CD14-positive monocyte (primary cell): ENCODE measurements at regions not wholly inside any gene's neighbourhood (a gene's known extent, or its start where the extent isn't known, plus 50 kb on each side); places are given as distances from the start of the nearest gene placed in this dataset.

Experiments used
- DNase-seq, 3 donors: peaks; one replicate each; pipeline ENCODE4 v3.0.0-alpha.2; 2011 to 2022
- H2AFZ ChIP-seq: 2 replicates; pipeline ENCODE4 v1.6.0; 2012; ENCODE audit warnings: mild to moderate bottlenecking, low read depth, low read length, inconsistent platforms; ENCODE audit not compliant: insufficient read depth, poor library complexity, severe bottlenecking
- H3K27ac ChIP-seq, 2 donors: 1 replicate in 1 of 2; 2 replicates in 1 of 2; pipeline ENCODE4 v1.5.1; 2012 to 2013; ENCODE audit warnings: low read length in 2 of 2, control low read depth in 1 of 2, inconsistent platforms in 1 of 2, low read depth in 1 of 2, mild to moderate bottlenecking in 1 of 2
- H3K27me3 ChIP-seq, 2 donors: one replicate each; pipeline versions ENCODE4 v1.6.0 to v1.6.1; 2011 to 2013; ENCODE audit warnings: low read length in 2 of 2; ENCODE audit not compliant: control insufficient read depth in 2 of 2, insufficient read depth in 2 of 2
- H3K36me3 ChIP-seq, 2 donors: replicated peaks in 1 of 2; 1 replicate in 1 of 2; 2 replicates in 1 of 2; pipeline versions ENCODE4 v1.5.1 to v1.6.1; 2012 to 2013; ENCODE audit warnings: low read length in 2 of 2, control low read depth in 1 of 2, inconsistent platforms in 1 of 2, mild to moderate bottlenecking in 1 of 2; ENCODE audit not compliant: insufficient read depth in 2 of 2, control insufficient read depth in 1 of 2
- H3K4me1 ChIP-seq, 2 donors: 1 replicate in 1 of 2; 2 replicates in 1 of 2; pipeline versions ENCODE4 v1.5.1 to v1.6.1; 2012 to 2013; ENCODE audit warnings: low read length in 2 of 2, control low read depth in 1 of 2, inconsistent platforms in 1 of 2, mild to moderate bottlenecking in 1 of 2, moderate library complexity in 1 of 2; ENCODE audit not compliant: insufficient read depth in 2 of 2, control insufficient read depth in 1 of 2
- H3K4me2 ChIP-seq: replicated peaks from 2 replicates; pipeline ENCODE3; 2012; ENCODE audit warnings: low read length, moderate library complexity, mild to moderate bottlenecking; ENCODE audit not compliant: poor library complexity, severe bottlenecking; ENCODE audit errors: extremely low read depth
- H3K4me3 ChIP-seq, 3 experiments: fragments of 200-600 bp in 1 of 3; sonication (generic) in 1 of 3; replicated peaks in 1 of 3; 1 replicate in 2 of 3; 2 replicates in 1 of 3; pipeline ENCODE4 v1.5.1; 2011 to 2013; ENCODE audit warnings: low read length in 3 of 3, mild to moderate bottlenecking in 3 of 3, control low read depth in 2 of 3, low read depth in 2 of 3, inconsistent platforms in 1 of 3, moderate library complexity in 1 of 3
- H3K79me2 ChIP-seq: 2 replicates; pipeline ENCODE4 v1.6.0; 2012; ENCODE audit warnings: mild to moderate bottlenecking, control low read depth, inconsistent platforms, low read length, moderate library complexity; ENCODE audit not compliant: insufficient read depth
- H3K9ac ChIP-seq: 2 replicates; pipeline ENCODE4 v1.6.0; 2017; ENCODE audit warnings: low read length, mild to moderate bottlenecking; ENCODE audit not compliant: insufficient read depth, poor library complexity, severe bottlenecking
- H3K9me3 ChIP-seq, 2 donors: replicated peaks in 1 of 2; 1 replicate in 1 of 2; 2 replicates in 1 of 2; pipeline versions ENCODE4 v1.5.1 to v1.6.1; 2012 to 2013; ENCODE audit warnings: low read length in 2 of 2, control low read depth in 1 of 2; ENCODE audit not compliant: control insufficient read depth in 1 of 2, insufficient read depth in 1 of 2
- H4K20me1 ChIP-seq: 2 replicates; pipeline ENCODE4 v1.6.0; 2012; ENCODE audit warnings: mild to moderate bottlenecking, low read length, control low read depth, moderate library complexity; ENCODE audit not compliant: insufficient read depth
- H3K27ac Mint-ChIP-seq, 7 donors: one replicate each; pipeline ENCODE4 v1.8.0; 2020; ENCODE audit warnings: mild to moderate bottlenecking in 7 of 7, mixed read lengths in 7 of 7, moderate library complexity in 6 of 7, inconsistent platforms in 2 of 7
- H3K27me3 Mint-ChIP-seq, 3 donors: one replicate each; pipeline ENCODE4 v1.8.0; 2021 to 2022; ENCODE audit warnings: low read depth in 3 of 3, mild to moderate bottlenecking in 3 of 3, mixed read lengths in 3 of 3, moderate library complexity in 3 of 3, inconsistent platforms in 1 of 3
- H3K36me3 Mint-ChIP-seq, 2 donors: one replicate each; pipeline ENCODE4 v1.8.0; 2020; ENCODE audit warnings: mixed read lengths in 2 of 2, inconsistent platforms in 1 of 2, mild to moderate bottlenecking in 1 of 2
- H3K4me1 Mint-ChIP-seq: one replicate; pipeline ENCODE4 v1.8.0; 2020; ENCODE audit warnings: mild to moderate bottlenecking, mixed read lengths
- H3K4me3 Mint-ChIP-seq, 2 donors: one replicate each; pipeline ENCODE4 v1.8.0; 2020; ENCODE audit warnings: mild to moderate bottlenecking in 2 of 2, mixed read lengths in 2 of 2, moderate library complexity in 1 of 2
- H3K9me3 Mint-ChIP-seq, 7 donors: one replicate each; pipeline ENCODE4 v1.8.0; 2020 to 2022; ENCODE audit warnings: mixed read lengths in 7 of 7, mild to moderate bottlenecking in 6 of 7, moderate library complexity in 6 of 7, inconsistent platforms in 2 of 7
- WGBS: methylation state at CpG from one replicate; pipeline ENCODE4 v1.1.5; 2013; ENCODE audit warnings: missing lambda C conversion rate; ENCODE audit not compliant: insufficient coverage; 5-methylcytosine and 5-hydroxymethylcytosine counted together
- intact Hi-C, 2 donors: fragments of 100-400 bp; cut with micrococcal nuclease; formaldehyde crosslinking; loops; one replicate each; pipeline versions ENCODE4 v1.15.0 to v1.15.1; 2023
- TF ChIP-seq, protein P1 (sequence below): fragments of 200-600 bp; IDR thresholded peaks from one replicate; pipeline ENCODE4 v1.8.0; 2022; ENCODE audit warnings: antibody characterized with exemption, mild to moderate bottlenecking

DNA sequence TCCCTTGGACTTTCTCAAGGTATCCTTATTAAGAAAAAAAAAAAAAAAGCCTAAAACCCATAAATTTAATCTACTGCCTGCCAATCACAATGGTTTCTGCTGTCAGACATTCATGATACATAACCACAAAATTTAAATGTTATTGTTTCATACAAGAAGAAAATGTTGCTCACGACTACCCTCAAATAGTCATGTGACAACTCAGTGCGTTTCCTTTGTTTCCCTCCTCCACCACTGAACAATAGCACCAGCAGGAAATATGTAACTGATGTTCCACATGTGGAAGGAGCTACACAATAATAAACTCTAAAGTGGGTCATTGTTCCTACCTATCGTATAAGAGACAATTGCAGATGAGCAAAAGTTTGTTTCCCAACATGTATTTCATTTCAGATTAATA is 244.1 kb upstream of the EDNRA start:
- H3K4me1 ChIP-seq = no peaks in the 10 kb centered on the region
- H3K36me3 Mint-ChIP-seq = no peaks in the 10 kb centered on the region
- TF ChIP-seq, protein P1, sequence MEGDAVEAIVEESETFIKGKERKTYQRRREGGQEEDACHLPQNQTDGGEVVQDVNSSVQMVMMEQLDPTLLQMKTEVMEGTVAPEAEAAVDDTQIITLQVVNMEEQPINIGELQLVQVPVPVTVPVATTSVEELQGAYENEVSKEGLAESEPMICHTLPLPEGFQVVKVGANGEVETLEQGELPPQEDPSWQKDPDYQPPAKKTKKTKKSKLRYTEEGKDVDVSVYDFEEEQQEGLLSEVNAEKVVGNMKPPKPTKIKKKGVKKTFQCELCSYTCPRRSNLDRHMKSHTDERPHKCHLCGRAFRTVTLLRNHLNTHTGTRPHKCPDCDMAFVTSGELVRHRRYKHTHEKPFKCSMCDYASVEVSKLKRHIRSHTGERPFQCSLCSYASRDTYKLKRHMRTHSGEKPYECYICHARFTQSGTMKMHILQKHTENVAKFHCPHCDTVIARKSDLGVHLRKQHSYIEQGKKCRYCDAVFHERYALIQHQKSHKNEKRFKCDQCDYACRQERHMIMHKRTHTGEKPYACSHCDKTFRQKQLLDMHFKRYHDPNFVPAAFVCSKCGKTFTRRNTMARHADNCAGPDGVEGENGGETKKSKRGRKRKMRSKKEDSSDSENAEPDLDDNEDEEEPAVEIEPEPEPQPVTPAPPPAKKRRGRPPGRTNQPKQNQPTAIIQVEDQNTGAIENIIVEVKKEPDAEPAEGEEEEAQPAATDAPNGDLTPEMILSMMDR = no peak
- H3K4me1 Mint-ChIP-seq = no peaks in the 10 kb centered on the region
- DNase-seq = no peak
- no peak overlapping the region for H3K4me3 Mint-ChIP-seq
- H3K4me3 ChIP-seq = no peak overlapping the region
- H3K27ac Mint-ChIP-seq = no peak overlapping the region
- no peaks in the 10 kb centered on the region for H3K27me3 Mint-ChIP-seq
- H3K9ac ChIP-seq = no peak overlapping the region
- no peak overlapping the region for H2AFZ ChIP-seq
- H3K79me2 ChIP-seq = no peaks in the 10 kb centered on the region
- no peak overlapping the region for H3K27ac ChIP-seq
- no peaks in the 10 kb centered on the region for H4K20me1 ChIP-seq
- H3K36me3 ChIP-seq = no peaks in the 10 kb centered on the region
- intact Hi-C loops = no loop called here
- H3K9me3 Mint-ChIP-seq = peaks cover 0 to 3% (median 0%) of the 10 kb centered on the region in 7 donors
- no peaks in the 10 kb centered on the region for H3K27me3 ChIP-seq
- H3K9me3 ChIP-seq = no peaks in the 10 kb centered on the region
- H3K4me2 ChIP-seq = no peak overlapping the region
- no CpG with 5 or more reads among the region's 3 CpGs for WGBS

DNA sequence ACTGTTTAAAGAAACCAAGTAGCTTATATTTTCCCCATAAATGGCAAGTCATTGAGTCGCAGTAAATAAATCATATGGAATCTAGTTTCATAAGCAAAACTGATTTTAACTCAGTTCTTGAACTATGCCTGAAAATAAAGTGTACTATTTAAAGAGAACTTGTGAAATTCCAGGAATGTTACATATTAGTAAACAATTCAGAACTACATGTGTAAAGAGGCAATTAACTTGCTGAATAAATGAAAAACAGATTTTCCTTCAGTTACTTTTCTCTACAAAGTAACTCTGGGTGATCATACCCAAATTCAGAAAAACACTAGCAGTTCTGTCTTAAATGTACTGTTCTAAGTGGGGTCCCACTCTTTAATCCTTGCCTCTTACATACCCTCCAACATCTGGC is 236.1 kb upstream of the EDNRA start:
- no peaks in the 10 kb centered on the region for H4K20me1 ChIP-seq
- no peaks in the 10 kb centered on the region for H3K36me3 Mint-ChIP-seq
- no peaks in the 10 kb centered on the region for H3K9me3 ChIP-seq
- peaks cover 0 to 2% (median 0%) of the 10 kb centered on the region in 3 donors for H3K27me3 Mint-ChIP-seq
- H3K4me3 Mint-ChIP-seq = no peak overlapping the region
- no peak overlapping the region for H3K27ac ChIP-seq
- no CpG with 5 or more reads among the region's 1 CpG for WGBS
- intact Hi-C loops = no loop called here
- H3K4me1 Mint-ChIP-seq = no peaks in the 10 kb centered on the region
- H3K9ac ChIP-seq = no peak overlapping the region
- no peak overlapping the region for H3K4me2 ChIP-seq
- H3K4me3 ChIP-seq = no peak overlapping the region
- no peak overlapping the region for H3K27ac Mint-ChIP-seq
- no peak overlapping the region for H2AFZ ChIP-seq
- H3K4me1 ChIP-seq = no peaks in the 10 kb centered on the region
- no peak for DNase-seq
- no peaks in the 10 kb centered on the region for H3K79me2 ChIP-seq
- H3K36me3 ChIP-seq = no peaks in the 10 kb centered on the region
- no peaks in the 10 kb centered on the region for H3K27me3 ChIP-seq
- TF ChIP-seq, protein P1 = no peak
- peaks cover 0 to 5% (median 2%) of the 10 kb centered on the region in 7 donors for H3K9me3 Mint-ChIP-seq
